ENCODE measurements at regions not wholly inside any gene's neighbourhood (a gene's known extent, or its start where the extent isn't known, plus 50 kb on each side); places are given as distances from the start of the nearest gene placed in this dataset.
"Not testable (repeated sequence)": the region's sequence is repeated elsewhere in the genome, so short reads cannot be mapped to it uniquely, and the experiment has no call there.

DNA sequence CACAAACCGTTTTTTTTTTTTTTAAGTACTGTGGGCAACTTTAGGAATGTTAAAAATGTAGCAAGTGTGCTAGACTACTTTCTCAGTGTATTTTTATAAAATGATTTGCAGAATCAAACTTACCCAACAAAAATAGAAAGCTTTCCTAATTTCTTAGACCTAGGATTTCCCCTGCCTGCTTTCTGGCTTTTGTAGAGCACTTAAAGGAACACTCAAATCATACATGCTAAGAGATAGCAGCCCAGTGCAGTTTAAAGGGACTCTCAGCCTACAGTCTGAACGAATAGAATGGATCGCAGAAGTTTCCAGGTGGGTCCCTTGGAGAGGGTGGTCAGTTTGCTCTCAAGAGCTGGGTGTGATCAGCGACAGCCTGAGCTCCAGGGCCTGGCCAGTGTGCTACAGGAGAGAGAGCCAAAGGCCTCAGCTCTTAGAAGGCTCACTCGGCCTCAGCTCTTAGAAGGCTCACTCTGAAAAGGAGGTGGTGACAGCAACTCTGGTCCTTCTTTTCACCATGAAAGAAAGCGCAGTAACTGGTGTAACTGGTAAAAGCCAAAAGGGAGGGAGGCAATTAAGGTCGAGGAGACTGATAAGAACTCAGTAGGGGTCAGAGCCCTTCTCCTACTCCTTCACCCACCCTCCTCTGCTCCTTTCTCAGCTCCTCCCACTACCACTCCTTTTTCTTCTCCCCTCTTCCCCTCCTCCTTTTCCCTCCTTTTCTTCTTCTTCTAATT lies 142.4 kb downstream of the ZFP64 start:
- DNase-seq (ENCODE audit: low read depth), result no peak

DNA sequence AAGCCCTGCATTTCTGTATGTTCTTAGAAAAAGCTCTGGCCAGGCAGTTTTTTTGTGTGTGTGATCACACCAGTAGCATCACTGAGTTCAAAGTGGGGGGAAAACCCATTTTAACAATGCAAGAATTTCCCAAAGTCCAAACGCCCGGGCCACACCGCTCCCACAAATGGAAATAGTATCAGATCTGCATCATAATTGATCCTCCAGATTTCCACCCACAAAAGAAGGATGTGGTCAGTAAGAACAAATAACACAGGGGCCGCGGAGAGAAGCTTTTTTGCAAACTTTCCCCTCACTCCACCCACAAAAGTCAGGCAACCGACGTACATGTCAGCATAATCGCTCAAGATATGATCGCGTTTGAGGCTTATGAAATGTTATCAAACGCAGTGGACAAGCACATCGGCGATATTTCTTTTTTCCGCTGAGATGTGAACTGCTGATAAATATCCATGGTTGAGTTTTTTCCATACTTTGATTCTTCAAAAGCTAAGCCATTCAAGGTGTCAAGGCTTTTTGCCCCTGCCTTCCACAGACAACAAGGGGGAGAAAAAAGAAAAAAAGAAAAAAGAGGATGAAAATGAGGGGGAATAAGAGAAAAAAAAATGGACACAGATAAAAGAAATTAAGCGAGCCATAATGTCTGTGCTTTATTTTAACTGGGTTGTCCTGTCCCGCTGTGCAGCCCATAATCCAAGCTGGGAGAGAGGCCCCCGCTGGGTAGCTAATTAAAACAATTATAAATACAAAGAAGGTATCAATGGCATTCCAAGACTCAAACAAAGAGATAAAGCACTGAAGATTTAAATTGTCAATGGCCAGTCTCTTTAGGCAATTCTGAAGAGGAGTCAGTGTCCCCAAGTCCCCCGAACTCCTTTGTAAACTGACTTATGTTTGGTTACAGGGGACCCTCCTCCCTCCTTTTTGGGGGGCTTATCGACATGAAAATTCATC lies 143.5 kb downstream of the ZFP64 start:
- no peak for DNase-seq (ENCODE audit: low read depth)

DNA sequence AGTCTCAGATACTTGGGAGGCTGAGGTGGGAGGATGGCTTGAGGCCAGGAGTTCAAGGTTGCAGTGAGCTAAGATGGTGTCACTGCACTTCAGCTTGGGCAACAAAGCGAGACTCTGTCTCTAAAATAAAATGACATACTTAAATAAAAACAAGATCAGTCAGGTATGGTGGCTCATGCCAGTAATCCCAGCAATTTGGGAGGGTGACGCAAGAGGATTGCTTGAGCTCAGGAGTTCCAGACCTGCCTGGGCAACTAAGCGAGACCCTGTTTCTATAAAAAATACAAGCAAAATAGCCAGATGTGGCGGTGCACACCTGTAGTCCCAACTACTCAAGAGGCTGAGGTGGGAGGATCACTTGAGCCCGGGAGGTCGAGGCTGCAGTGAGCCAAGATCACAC lies 149.6 kb downstream of the ZFP64 start:
- no peak for DNase-seq (ENCODE audit: low read depth)

DNA sequence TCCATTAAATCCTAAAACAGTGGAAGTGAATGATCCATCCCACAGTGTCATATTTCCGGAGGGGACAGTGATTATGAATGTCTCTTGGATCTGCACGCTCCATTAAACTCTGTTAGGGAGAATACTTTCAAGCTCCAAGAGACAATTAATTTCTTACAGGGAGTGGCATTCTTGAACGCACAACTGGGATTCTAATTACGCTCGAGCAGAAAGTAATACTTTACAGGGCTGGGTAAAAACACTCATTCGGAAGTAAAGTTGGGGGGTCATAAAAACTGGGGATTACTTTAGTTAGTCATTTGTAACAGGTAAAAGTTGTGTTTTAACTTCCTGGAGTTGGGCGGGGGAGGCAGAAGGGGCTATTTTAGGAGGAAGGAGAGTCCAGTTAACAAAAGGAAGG lies 151.8 kb downstream of the ZFP64 start:
- DNase-seq (ENCODE audit: low read depth), result peak; percentile 36

DNA sequence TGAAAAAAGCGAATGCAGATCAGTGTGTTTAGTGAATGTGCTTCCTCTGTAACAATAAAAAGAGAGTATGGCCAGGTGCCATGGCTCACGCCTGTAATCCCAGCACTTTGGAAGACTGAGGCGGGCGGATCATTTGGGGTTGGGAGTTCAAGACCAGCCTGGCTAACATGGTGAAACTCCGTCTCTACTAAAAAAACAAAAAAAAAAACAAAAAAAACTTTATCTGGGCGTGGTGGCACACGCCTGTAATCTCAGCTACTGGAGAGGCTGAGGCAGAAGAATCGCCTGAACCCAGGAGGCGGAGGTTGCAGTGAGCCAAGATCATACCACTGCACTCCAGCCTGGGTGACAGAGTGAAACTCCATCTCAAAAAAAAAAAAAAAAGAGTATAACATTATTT lies 152.9 kb downstream of the ZFP64 start:
- DNase-seq (ENCODE audit: low read depth), result not testable (repeated sequence)

DNA sequence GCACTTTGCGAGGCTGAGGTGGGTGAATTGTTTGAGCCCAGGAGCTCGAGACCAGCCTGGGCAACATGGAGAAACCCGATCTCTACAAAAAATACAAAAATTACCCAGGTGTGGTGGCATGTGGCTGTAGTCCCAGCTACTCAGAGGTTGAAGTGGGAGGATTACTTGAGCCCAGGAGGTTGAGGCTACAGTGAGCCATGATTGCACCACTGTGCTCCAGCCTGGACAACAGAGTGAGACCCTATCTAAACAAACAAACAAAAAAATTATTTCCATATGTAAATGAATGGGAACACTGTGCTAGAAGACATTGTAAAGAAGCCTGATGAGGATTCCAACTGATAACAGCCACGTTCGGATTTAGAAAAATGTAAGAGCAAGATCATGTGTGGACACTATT lies 154.2 kb downstream of the ZFP64 start:
- DNase-seq (ENCODE audit: low read depth), result no peak

DNA sequence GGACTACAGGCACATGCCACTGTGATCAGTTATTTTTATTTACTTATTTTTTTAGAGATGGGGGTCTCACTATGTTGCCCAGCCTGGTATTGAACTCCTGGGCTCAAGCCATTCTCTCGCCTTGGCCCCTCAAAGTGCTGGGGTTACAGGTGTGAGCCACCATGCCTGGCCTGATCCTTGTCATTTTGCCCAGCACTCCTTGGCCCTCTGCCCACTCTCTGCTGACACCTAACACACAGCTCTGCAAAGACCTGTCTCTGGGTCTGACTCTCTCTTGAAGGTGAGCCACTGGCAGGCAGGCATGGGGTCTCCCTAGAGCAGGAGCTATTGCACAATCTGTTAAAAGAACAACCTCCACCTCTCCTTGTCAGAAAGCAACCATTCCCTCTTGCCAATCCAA lies 155.6 kb downstream of the ZFP64 start:
- no peak for DNase-seq (ENCODE audit: low read depth)

DNA sequence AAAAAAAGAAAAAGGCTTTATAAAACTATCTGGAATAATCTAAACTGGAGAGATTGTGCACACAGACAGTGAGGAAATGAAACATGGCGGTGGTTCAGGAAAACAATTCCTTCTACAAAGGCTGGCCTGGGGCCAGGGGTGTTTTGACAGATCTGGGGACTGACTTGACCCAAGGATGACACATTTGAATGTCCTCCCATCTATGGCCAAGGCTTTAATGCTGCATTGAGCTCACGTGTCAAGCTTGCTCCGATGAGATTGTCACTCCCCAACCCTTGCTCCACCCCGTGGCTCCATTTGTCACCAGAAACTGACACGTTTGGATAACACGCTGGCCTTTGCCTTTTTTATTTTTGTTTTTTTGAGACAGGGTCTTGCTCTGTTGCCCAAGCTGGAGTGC lies 156.1 kb downstream of the ZFP64 start:
- DNase-seq (ENCODE audit: low read depth), result no peak

DNA sequence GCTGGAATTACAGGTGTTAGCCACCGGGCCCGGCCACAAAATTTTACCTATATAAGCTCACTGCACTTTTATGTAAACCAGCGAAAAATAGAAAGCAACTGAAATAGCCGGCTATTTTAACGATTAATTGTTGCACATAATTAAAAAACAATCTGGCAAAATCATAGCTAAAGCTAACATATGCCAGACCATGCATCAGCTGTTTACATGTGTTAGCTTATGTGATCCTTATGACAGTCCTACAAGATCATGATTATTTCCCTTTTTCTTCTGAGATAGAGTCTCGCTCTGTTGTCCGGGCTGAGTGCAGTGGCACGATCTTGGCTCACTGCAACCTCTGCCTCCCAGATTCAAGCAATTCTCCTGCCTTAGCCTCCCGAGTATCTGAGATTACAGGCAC lies 157.0 kb downstream of the ZFP64 start:
- DNase-seq (ENCODE audit: low read depth), result no peak

DNA sequence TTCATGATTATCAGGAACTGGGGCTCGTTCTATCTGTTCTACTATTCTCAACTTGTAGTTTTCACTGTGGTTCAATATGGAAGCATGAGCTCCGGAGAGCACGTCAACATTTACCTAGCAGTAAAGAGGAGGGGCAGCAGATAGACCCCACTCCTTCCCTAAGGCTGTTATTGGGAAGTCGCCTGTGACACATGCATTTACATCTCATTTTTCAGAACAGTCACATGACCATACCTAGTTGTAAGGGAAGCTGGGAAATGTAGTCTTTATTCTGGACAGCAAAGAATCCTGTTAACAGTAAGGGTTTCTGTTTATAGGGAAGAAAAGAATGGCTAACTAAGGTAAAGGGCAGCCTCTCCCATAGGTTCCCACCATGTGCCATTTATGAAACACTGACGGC lies 158.3 kb downstream of the ZFP64 start:
- no peak for DNase-seq (ENCODE audit: low read depth)

DNA sequence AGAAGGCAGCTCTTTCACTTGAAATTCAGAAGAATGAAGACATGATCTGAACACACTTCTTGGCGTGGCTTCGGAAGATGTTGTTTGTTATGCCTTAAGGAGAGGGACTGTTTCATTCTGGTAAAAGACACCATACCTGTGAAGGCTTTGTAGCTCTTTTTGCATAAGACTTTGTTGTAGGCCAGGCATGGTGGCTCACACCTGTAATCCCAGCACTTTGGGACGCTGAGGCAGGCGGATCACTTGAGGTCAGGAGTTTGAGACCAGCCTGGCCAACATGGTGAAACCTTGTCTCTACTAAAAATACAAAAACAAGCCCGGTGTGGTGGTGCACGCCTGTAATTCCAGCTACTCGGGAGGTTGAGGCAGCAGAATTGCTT lies 159.3 kb downstream of the ZFP64 start:
- not testable (repeated sequence) for DNase-seq (ENCODE audit: low read depth)

DNA sequence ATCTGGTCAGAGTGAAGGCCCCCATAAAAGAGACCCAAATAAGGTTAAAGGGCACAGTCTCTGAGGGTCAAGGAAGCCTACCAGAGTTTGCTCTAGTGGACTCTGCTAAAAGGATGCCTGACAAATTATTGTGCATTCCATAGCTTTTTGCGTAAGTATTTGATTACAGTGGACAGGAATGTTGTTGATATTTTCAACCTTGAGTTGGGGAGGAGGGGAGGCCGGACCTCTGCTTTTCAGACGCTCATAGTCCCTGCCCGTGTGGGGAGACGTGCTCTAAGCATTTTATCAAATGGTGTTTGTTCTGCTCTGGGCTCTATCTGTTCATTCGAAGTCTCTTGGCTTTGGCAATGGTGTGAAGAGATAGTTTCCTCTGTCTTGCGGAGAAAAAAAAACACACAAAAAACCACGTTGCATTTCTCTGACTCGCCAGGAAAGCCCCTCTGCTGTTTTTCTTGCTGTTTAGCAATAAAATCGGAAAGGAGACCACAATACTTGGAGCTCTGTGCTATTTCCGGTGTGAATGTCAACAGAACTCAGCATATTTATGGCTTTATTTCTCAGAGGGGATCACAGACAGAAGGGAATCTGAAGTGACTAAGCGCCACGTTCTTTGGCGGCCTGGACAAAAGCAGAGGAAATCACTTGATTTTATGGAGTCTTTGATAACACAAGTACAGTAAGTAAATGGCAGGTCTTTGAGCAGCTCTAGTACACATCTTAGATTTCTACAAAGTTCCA lies 159.8 kb downstream of the ZFP64 start:
- DNase-seq (ENCODE audit: low read depth), result peak; percentile 64

DNA sequence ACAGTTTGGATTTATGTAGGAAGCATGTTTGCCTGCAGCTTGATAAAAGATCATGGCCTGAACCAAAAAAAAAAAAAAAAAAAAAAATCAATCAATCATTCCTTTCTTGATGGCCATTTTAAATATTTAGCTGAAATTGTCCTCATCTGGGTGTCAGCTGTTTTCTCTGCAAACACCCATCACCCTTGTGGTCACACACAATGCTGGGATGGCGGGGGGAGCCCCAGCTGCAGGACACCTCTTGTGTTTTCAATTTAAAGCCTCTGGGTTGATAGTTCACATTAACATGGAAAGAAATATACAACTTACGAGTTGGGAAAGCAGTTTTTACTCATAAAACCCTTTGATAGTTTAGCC lies 160.4 kb downstream of the ZFP64 start:
- no peak for DNase-seq (ENCODE audit: low read depth)

DNA sequence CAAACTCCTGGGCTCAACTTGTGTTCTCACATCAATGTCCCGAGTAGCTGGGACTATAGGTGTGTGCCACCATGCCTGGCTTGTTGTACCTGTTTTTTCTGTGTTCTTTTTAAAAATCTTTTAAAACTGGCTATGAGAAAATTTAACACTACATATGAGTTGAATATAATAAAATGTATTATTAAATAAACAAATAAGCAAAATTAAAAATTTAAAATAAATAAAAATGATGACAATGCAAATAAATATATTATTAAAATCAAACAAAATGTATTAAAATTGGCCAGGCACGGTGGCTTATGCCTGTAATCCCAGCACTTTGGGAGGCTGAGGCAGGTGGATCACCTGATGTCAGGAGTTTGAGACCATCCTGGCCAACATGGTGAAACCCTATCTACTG lies 162.4 kb downstream of the ZFP64 start:
- not testable (repeated sequence) for DNase-seq (ENCODE audit: low read depth)

DNA sequence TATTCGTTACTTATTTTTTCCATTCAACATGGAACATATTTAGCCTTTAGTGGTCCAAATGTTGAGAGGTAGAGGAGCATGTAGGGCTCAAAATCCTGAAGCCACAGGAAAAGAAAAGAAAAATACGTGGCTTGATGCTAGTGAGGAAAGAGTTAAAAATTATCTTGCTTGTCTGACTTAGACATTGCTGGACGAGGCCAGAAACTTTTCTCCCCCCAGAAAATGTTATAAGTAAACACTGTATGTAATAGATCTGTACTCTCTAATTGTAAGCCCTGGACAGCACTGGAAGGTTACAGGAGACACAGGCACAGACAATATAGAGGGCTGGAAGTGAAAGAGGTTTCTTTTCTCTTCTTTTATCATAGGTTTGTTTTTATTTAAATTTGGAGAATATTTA lies 165.6 kb downstream of the ZFP64 start:
- DNase-seq (ENCODE audit: low read depth), result no peak

DNA sequence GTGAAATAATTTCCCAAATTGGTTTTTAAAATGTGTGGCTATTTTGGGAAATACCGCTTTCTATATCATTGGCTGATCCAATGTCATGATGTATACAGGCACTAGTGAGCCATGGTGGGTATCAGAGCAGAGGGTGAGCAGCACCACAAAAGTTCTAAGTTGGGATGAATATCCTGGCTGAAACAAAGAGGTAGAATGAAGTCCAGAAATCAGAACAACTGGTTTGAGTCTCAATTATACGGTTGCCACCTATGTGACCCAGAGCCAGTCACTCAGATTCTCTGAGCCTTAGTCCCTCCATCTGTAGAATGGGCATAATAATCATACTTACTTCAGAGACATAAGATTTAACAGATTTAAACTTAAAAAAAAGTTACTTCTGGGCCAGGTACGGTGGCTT lies 172.3 kb downstream of the ZFP64 start:
- DNase-seq (ENCODE audit: low read depth), result no peak

DNA sequence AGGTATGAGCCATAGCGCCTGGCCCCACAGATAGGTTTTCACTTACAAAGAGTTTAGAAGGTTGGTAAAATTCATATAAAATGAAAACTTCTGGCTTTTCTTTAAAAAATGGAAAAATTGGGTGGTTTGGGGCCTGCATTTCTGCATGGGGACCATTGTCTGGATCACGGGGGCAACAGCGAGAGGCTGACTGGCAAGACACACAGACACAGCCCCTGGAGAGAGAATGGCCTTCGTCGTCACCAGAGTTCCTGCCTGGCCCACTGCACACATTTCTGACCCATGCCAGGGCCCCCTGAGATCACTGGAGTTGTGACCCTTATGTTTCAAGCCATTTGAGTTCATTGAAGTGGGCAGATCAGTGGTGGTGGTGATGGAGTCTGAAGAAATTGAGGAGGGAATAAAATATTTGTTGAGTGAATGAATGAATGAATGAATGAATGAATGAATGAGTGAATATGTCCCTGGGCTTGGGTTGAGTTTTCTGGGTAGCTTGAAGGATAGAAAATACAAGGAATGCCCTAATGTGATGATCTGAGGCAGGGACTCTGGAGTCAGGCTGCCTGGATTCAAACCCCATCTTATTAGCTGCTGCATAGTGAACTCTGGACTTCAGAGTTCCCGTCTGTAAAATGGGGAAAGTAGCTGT lies 173.8 kb downstream of the ZFP64 start:
- DNase-seq (ENCODE audit: low read depth), result no peak

DNA sequence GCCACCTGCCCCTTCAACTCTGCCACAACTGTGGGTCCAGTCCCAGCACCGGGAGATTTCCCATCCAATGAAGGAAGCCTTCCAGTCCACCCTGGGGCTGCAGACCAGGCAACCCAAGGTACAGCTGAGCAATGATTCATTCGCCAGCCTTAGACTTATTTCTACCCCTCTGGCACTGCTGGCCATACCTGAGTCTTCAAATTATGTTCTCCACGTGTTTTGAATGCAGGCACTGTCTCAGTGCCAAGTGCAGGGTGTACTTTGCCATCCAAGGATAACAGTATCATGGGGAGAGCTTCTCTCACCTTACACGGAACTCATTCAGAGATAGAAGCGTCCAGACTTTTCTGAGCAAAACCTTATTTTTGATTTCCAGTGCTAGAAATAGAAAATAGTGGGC lies 175.6 kb downstream of the ZFP64 start:
- DNase-seq (ENCODE audit: low read depth), result no peak

DNA sequence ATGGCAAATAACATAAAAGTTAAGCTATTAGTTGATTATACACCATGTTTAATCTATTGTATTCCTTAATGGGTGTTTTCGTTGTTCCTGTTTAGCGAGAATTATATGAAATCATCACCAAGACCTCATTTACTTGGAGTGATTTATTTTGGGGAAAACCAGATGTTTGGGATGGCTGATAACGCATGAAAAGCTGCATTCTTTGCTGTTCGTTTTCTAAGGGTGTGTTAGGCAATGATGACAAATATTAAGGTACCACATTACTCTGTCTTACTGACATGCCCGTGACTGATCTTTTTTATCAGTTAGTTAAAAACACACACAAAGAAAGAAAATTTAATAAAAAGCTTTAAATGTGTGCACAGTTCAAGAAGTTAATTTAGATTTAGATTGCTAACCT lies 176.4 kb downstream of the ZFP64 start:
- no peak for DNase-seq (ENCODE audit: low read depth)

DNA sequence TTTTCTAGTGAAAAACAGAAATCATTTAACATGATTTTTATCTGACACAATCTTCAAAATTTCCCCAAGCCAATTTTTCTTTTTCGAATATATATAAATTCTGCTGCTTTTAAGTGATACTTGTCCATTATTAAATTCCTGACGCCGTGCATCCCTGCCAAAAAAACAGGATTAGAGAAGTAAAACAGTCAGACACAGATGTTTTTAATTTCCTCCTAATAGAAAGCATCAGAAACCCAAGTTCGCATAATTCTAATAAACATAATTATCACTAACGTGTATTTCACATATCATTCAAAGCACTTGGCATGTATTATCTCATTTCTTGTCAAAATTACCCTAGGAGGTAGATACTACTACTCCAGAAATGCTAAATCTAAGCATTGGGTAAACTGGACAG lies 179.5 kb downstream of the ZFP64 start:
- no peak for DNase-seq (ENCODE audit: low read depth)

DNA sequence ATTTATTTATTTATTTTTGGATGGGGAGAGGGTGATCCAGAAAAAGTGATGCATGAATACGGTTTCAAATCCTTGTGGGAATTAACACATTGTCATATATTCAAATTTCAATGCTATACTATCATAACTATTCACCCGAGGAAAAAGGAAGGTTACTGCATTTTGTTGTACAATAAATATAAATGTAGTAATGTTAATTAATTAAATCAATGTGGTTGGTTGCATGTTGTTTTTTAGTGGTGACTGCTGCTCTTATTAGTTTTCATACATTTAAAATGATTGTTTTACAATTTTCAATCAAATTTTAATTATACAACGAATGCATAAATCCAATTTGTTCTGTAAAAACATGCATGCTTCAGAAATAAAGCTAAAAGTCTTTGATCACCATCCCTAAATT lies 180.5 kb downstream of the ZFP64 start:
- DNase-seq (ENCODE audit: low read depth), result no peak

DNA sequence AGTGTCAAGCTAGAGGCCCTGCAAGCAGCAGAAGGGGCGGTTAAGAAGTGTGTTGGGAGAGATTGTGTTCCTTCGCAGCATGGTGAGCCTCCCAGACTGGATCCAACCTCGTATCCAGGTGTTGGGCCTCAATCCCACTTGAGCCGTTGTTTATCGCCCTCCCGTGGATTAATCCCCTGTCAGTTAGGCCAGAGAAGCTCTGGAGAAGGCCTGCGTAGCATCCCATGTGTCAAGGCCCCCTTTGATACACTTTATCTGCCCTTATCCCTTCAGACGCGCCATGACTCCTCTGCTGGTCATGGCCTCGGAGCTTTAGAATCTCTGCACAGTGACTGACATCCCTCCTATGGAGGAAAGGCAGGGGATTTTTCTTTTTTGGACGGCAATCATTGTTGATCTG lies 181.0 kb downstream of the ZFP64 start:
- DNase-seq (ENCODE audit: low read depth), result no peak
